Caco-2 (cell line): ENCODE measurements at regions not wholly inside any gene's neighbourhood (a gene's known extent, or its start where the extent isn't known, plus 50 kb on each side); places are given as distances from the start of the nearest gene placed in this dataset.
"Not testable (repeated sequence)": the region's sequence is repeated elsewhere in the genome, so short reads cannot be mapped to it uniquely, and the experiment has no call there.

Source experiments
- BruUV-seq: library from RNA; stranded (reverse); fragments of 400-500 nt; replicated peaks from 2 replicates; lab custom pipeline; 2021; lab: Mats Ljungman, UMichigan
- CTCF ChIA-PET: fragments of 300-600 bp; sonication (Branson Sonifier 250); formaldehyde crosslinking; loops from one replicate; lab custom pipeline; 2022; ENCODE audit warnings: antibody characterized with exemption; lab: Charles Lee
- POLR2A ChIA-PET: fragments of 300-600 bp; sonication (Branson Sonifier 250); formaldehyde crosslinking; loops from one replicate; lab custom pipeline; 2022; ENCODE audit warnings: antibody characterized with exemption; lab: Charles Lee
- DNase-seq, 2 experiments: peaks; one replicate each; pipeline versions ENCODE4 v3.0.0 to v3.0.0-alpha.2; 2020 to 2022
- H3K27me3 ChIP-seq: replicated peaks from 2 replicates; pipeline ENCODE4 v1.6.0; 2011; ENCODE audit warnings: low read length; ENCODE audit not compliant: control insufficient read depth, insufficient read depth
- H3K36me3 ChIP-seq: 2 replicates; pipeline ENCODE4 v1.5.1; 2011; ENCODE audit warnings: low read length; ENCODE audit not compliant: control insufficient read depth, insufficient read depth
- H3K4me1 ChIP-seq: fragments of 250-450 bp; sonication (Bioruptor Pico); 2 replicates; pipeline ENCODE4 v1.5.1; 2020; ENCODE audit warnings: mild to moderate bottlenecking
- H3K4me3 ChIP-seq: 2 replicates; pipeline ENCODE4 v1.5.1; 2011; ENCODE audit warnings: low read depth, mild to moderate bottlenecking, control low read depth, low read length
- H3K9me3 ChIP-seq: fragments of 250-450 bp; sonication (Bioruptor Pico); 2 replicates; pipeline ENCODE4 v1.5.1; 2020; ENCODE audit warnings: mild to moderate bottlenecking, moderate library complexity
- H3K27ac Mint-ChIP-seq: one replicate; pipeline ENCODE4 v1.8.0; 2022; ENCODE audit warnings: mixed read lengths; ENCODE audit not compliant: unreplicated experiment
- H3K27me3 Mint-ChIP-seq: one replicate; pipeline ENCODE4 v1.8.0; 2022; ENCODE audit warnings: mixed read lengths; ENCODE audit not compliant: insufficient read depth, unreplicated experiment
- H3K36me3 Mint-ChIP-seq: one replicate; pipeline ENCODE4 v1.8.0; 2022; ENCODE audit warnings: mild to moderate bottlenecking, mixed read lengths; ENCODE audit not compliant: insufficient read depth, unreplicated experiment
- H3K4me1 Mint-ChIP-seq: one replicate; pipeline ENCODE4 v1.8.0; 2022; ENCODE audit warnings: low read depth, mixed read lengths; ENCODE audit not compliant: unreplicated experiment
- H3K4me3 Mint-ChIP-seq: one replicate; pipeline ENCODE4 v1.8.0; 2022; ENCODE audit warnings: mild to moderate bottlenecking, moderate library complexity, mixed read lengths; ENCODE audit not compliant: unreplicated experiment
- H3K9me3 Mint-ChIP-seq: one replicate; pipeline ENCODE4 v1.8.0; 2022; ENCODE audit warnings: mixed read lengths; ENCODE audit not compliant: unreplicated experiment
- intact Hi-C: fragments of 100-400 bp; cut with micrococcal nuclease; formaldehyde crosslinking; loops from one replicate; pipeline ENCODE4 v1.10.0; 2022; ENCODE audit not compliant: unreplicated experiment
- TF ChIP-seq, protein P1 (sequence below), 2 experiments: fragments of 200-600 bp in 1 of 2; IDR thresholded peaks; 1 replicate in 1 of 2; 2 replicates in 1 of 2; pipeline versions ENCODE4 v1.5.1 to v1.8.0; 2011 to 2022; ENCODE audit warnings: antibody characterized with exemption in 1 of 2, control low read depth in 1 of 2, inconsistent platforms in 1 of 2, low read depth in 1 of 2, low read length in 1 of 2, mild to moderate bottlenecking in 1 of 2, moderate library complexity in 1 of 2; ENCODE audit not compliant: insufficient read depth in 1 of 2, severe bottlenecking in 1 of 2, unreplicated experiment in 1 of 2

DNA sequence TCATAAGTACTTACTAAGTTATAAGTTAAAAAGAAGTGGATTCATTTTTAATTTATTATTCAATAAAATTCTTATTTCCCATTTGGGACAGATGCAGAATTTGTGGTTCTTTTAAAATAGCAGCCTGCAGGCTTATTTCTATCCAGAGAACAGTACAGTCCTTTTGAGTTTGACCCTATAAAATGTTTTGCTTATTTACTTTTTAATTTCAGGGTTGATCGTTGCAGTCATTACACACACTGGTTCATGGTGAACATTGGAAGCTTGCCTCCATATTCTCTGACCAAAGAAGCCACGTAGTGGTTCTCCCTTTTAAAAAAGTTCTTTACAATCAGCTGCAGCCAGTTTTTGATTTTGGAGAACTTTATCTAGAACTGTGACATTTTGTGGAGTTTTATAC lies 122.9 kb upstream of the PDE7B start:
- Mint-ChIP-seq H3K4me3 (no peak overlapping the region), H3K36me3 (no peaks in the 10 kb centered on the region), H3K27me3 (peaks cover 16% of the 10 kb centered on the region), H3K9me3 (peaks cover 29% of the 10 kb centered on the region), H3K27ac (no peak overlapping the region), H3K4me1 (no peaks in the 10 kb centered on the region)
- Histone ChIP-seq H3K27me3 (no peaks in the 10 kb centered on the region), H3K9me3 (0 out of 2 replicates have a peak, but pooled peaks cover 3% of the 10 kb centered on the region), H3K36me3 (no peaks in the 10 kb centered on the region), H3K4me1 (no peaks in the 10 kb centered on the region), H3K4me3 (no peak overlapping the region)
- DNase-seq: no peak
- CTCF ChIA-PET: no interaction called here
- POLR2A ChIA-PET: no interaction called here
- TF ChIP-seq, protein P1, sequence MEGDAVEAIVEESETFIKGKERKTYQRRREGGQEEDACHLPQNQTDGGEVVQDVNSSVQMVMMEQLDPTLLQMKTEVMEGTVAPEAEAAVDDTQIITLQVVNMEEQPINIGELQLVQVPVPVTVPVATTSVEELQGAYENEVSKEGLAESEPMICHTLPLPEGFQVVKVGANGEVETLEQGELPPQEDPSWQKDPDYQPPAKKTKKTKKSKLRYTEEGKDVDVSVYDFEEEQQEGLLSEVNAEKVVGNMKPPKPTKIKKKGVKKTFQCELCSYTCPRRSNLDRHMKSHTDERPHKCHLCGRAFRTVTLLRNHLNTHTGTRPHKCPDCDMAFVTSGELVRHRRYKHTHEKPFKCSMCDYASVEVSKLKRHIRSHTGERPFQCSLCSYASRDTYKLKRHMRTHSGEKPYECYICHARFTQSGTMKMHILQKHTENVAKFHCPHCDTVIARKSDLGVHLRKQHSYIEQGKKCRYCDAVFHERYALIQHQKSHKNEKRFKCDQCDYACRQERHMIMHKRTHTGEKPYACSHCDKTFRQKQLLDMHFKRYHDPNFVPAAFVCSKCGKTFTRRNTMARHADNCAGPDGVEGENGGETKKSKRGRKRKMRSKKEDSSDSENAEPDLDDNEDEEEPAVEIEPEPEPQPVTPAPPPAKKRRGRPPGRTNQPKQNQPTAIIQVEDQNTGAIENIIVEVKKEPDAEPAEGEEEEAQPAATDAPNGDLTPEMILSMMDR (IDR thresholded peaks at IDR 0.05; ENCODE audit: insufficient read depth in 1 of 2, low read depth in 1 of 2, low read length in 1 of 2, severe bottlenecking in 1 of 2, unreplicated experiment in 1 of 2): no peak
- intact Hi-C loops: no loop called here
- no TSS peak for BruUV-seq

DNA sequence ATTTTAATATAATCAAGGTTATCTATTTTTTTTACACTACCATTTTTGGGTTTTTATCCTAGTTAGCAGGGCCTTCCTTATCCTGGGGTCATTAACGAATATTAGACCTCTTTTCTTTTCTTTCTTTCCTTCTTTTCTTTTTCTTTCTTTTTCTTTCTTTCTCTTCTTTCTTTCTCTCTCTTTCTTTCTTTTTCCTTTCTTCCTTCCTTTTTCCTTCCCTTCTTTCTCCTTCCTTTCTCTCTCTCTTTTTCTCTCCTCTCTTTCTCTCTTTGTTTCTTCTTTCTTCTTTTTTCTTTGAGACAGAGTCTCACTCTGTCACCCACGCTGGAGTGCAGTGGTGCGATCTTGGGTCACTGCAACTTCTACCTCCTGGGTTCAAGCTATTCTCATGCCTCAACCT lies 120.4 kb upstream of the PDE7B start:
- H3K9me3 ChIP-seq: no peaks in the 10 kb centered on the region

DNA sequence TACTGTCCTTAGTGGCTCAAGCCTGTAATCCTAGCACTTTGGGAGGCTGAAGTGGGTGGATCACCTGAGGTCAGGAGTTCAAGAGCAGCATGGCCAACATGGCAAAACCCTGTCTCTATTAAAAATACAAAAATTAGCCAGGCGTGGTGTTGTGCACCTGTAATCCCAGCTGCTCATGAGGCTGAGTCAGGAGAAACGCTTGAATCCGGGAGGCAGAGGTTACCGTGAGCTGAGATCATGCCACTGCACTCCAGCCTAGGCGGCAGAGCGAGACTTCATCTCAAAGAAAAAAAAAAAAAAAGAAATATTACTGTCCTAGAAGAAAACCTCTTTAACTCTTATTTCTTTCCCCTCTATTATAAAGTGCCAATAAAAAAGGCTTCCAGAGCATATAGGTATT lies 115.2 kb upstream of the PDE7B start:
- H3K27me3 ChIP-seq, H3K9me3 ChIP-seq, DNase-seq, H3K36me3 ChIP-seq, H3K27ac Mint-ChIP-seq, H3K4me1 ChIP-seq, H3K4me1 Mint-ChIP-seq, CTCF ChIA-PET, BruUV-seq, H3K9me3 Mint-ChIP-seq, H3K4me3 Mint-ChIP-seq, H3K4me3 ChIP-seq, H3K36me3 Mint-ChIP-seq, POLR2A ChIA-PET, intact Hi-C loops: not testable (repeated sequence)
- H3K27me3 Mint-ChIP-seq: peaks cover 12% of the 10 kb centered on the region

More for the DNA sequence above, 120.4 kb upstream of the PDE7B start:
- H3K27me3 ChIP-seq: no peaks in the 10 kb centered on the region
- no peaks in the 10 kb centered on the region for H3K4me1 ChIP-seq
- peaks cover 18% of the 10 kb centered on the region for H3K27me3 Mint-ChIP-seq
- POLR2A ChIA-PET: no interaction called here
- H3K9me3 Mint-ChIP-seq: peaks cover 18% of the 10 kb centered on the region
- CTCF ChIA-PET: no interaction called here
- no TSS peak for BruUV-seq
- H3K4me3 ChIP-seq: no peak overlapping the region
- H3K36me3 Mint-ChIP-seq: no peaks in the 10 kb centered on the region
- no peak overlapping the region for H3K4me3 Mint-ChIP-seq
- DNase-seq: no peak
- intact Hi-C loops: no loop called here
- no peaks in the 10 kb centered on the region for H3K36me3 ChIP-seq
- H3K4me1 Mint-ChIP-seq: no peaks in the 10 kb centered on the region
- TF ChIP-seq, protein P1 (IDR thresholded peaks at IDR 0.05; ENCODE audit: insufficient read depth in 1 of 2, low read depth in 1 of 2, low read length in 1 of 2, severe bottlenecking in 1 of 2, unreplicated experiment in 1 of 2): no peak
- no peak overlapping the region for H3K27ac Mint-ChIP-seq

DNA sequence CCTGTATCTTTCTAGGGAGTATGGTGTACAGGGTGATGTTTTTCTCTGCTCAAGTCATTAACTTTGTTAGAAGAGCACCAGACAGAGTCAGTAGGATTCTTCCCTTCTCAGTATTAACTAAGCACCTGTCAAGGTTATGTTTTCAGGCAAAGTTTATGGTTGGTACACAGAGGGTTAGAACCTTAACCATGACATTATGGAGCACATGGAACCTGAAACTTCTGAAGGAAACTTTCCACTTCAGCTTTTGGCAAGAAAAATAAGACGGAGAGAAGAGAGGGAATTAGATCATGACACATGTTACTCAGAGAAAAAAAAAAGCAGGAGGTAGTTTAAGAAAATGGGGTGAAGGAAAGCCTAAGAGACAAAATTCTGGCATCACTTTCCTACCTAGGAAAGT lies 112.9 kb upstream of the PDE7B start:
- TF ChIP-seq, protein P1 (IDR thresholded peaks at IDR 0.05; ENCODE audit: insufficient read depth in 1 of 2, low read depth in 1 of 2, low read length in 1 of 2, severe bottlenecking in 1 of 2, unreplicated experiment in 1 of 2): no peak
- H3K27ac Mint-ChIP-seq: no peak overlapping the region

More for the DNA sequence above, 112.9 kb upstream of the PDE7B start:
- Mint-ChIP-seq H3K27me3 (peaks cover 6% of the 10 kb centered on the region), H3K4me3 (no peak overlapping the region), H3K9me3 (no peaks in the 10 kb centered on the region), H3K4me1 (no peaks in the 10 kb centered on the region), H3K36me3 (no peaks in the 10 kb centered on the region)
- CTCF ChIA-PET: no interaction called here
- no TSS peak for BruUV-seq
- POLR2A ChIA-PET: no interaction called here
- Histone ChIP-seq H3K9me3 (no peaks in the 10 kb centered on the region), H3K4me1 (no peaks in the 10 kb centered on the region), H3K36me3 (no peaks in the 10 kb centered on the region), H3K27me3 (no peaks in the 10 kb centered on the region), H3K4me3 (no peak overlapping the region)
- no peak for DNase-seq
- intact Hi-C loops: no loop called here
